ENCODE measurements at regions not wholly inside any gene's neighbourhood (a gene's known extent, or its start where the extent isn't known, plus 50 kb on each side); places are given as distances from the start of the nearest gene placed in this dataset.

DNA sequence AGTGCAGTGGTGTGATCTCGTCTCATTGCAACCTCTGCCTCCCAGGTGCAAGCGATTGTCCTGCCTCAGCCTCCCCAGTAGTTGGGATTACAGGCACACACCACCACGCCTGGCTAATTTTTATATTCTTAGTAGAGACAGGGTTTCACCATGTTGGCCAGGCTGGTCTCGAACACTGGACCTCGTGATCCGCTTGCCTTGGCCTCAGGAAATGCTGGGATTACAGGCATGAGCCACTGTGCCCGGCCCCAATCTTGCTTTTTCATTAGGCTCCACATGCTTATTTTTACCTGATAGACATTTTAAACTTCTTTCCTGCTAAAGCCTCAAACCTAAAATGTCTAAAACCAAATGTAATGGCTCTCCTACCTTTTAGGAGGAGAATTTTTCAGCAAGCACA, 817.0 kb upstream of the NECTIN3 start:
- TF ChIP-seq POLR2AphosphoS5 (IDR thresholded peaks at IDR 0.05; ENCODE audit: borderline replicate concordance, low read depth, low read length) (no peak), FOXP2 (optimal IDR thresholded peaks at IDR 0.05; ENCODE audit: control extremely low read depth, extremely low read length, insufficient read depth) (no peak)

Measured in SK-N-MC (cell line).